ENCODE measurements at regions not wholly inside any gene's neighbourhood (a gene's known extent, or its start where the extent isn't known, plus 50 kb on each side); places are given as distances from the start of the nearest gene placed in this dataset.

DNA sequence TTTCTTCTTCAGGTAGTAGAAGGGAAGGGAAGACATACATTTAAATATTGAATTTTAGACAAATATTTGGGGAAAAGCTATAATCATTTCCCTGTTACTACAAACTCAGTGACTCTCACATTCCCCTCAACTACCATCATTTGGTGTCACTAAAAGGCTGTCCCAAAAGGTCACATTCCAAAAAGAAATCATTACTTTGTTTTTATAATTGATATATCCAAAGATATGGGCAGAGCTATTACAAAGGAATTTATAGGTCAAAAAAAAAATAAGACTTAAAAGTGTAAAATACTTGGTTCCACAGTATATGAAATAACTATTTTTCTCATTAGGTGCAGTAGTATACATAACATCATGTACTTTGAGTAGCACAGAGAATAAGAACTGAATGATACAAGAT is 751.4 kb downstream of the KCNA4 start:
- no peak for TF ChIP-seq CTCF (IDR thresholded peaks at IDR 0.05; ENCODE audit: control extremely low read depth, extremely low read depth)

DNA sequence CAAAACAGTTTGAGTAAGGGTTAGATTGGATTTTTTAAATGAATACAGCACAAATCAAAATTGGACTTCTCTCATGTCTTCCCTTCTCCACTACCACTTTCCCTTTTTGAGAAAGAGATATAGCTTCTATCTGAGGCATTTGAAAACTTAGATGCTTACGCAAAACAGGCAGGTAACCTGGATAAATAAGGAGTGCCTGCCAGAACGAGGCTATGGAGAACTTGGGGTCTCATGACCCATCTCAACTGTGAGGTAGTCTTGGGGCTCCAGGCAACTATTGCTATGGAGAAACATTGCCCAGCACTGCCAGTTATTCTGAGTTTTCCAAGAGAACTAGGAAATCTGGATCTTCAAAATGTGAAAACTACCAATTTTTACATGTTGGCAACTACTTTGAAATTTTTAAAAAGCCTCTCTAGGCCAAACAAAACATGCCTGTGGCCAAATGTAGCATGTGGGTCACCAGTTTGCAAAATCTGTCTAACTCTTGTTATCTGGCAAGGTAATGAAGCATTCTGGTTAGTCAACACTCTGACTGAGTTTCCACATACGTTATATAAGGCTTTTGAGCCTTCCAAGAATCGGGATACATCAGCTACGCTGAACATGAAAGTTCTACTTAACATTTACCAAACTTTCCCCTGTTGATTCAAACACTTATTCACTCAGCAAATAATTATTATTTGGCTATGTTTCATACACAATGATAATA is 752.7 kb downstream of the KCNA4 start:
- DNase-seq (no peak), ATAC-seq (ENCODE audit: insufficient read depth, low FRiP score) (no peak)
- Histone ChIP-seq H3K4me3 (no peak overlapping the region), H3K9ac (ENCODE audit: insufficient read depth in 1 of 2, low read length in 2 of 2) (no peak overlapping the region), H3K27me3 (ENCODE audit: control insufficient read depth in 3 of 3, insufficient read depth in 3 of 3, low read length in 2 of 3) (no peaks in the 10 kb centered on the region), H3K27ac (ENCODE audit: low read depth in 1 of 2, low read length in 1 of 2) (no peak overlapping the region), H3K36me3 (ENCODE audit: control insufficient read depth in 4 of 4, insufficient read depth in 4 of 4, low read length in 4 of 4) (no peaks in the 10 kb centered on the region), H3K9me3 (ENCODE audit: control insufficient read depth in 4 of 4, insufficient read depth in 3 of 4, low read length in 3 of 4) (peaks cover 0 to 8% (median 0%) of the 10 kb centered on the region in 4 donors), H3K4me1 (ENCODE audit: control insufficient read depth in 5 of 5, insufficient read depth in 5 of 5, low read length in 5 of 5) (peaks cover 0 to 2% (median 0%) of the 10 kb centered on the region in 5 donors)
- no peak for TF ChIP-seq CTCF (IDR thresholded peaks at IDR 0.05; ENCODE audit: control extremely low read depth, extremely low read depth)
- WGBS, 2 donors, result 62 to 88% methylated on average over 5 of the region's 5 CpGs

More for the DNA sequence above, 751.4 kb downstream of the KCNA4 start:
- H3K27ac ChIP-seq (ENCODE audit: low read depth in 1 of 2, low read length in 1 of 2), result no peak overlapping the region
- no peak for ATAC-seq (ENCODE audit: insufficient read depth, low FRiP score)
- H3K9ac ChIP-seq (ENCODE audit: insufficient read depth in 1 of 2, low read length in 2 of 2), result no peak overlapping the region
- no peaks in the 10 kb centered on the region for H3K36me3 ChIP-seq (ENCODE audit: control insufficient read depth in 4 of 4, insufficient read depth in 4 of 4, low read length in 4 of 4)
- H3K4me3 ChIP-seq, result no peak overlapping the region
- no peaks in the 10 kb centered on the region for H3K27me3 ChIP-seq (ENCODE audit: control insufficient read depth in 3 of 3, insufficient read depth in 3 of 3, low read length in 2 of 3)
- H3K9me3 ChIP-seq (ENCODE audit: control insufficient read depth in 4 of 4, insufficient read depth in 3 of 4, low read length in 3 of 4), result peaks cover 0 to 8% (median 0%) of the 10 kb centered on the region in 4 donors
- peaks cover 0 to 2% (median 0%) of the 10 kb centered on the region in 5 donors for H3K4me1 ChIP-seq (ENCODE audit: control insufficient read depth in 5 of 5, insufficient read depth in 5 of 5, low read length in 5 of 5)
- no peak for DNase-seq

DNA sequence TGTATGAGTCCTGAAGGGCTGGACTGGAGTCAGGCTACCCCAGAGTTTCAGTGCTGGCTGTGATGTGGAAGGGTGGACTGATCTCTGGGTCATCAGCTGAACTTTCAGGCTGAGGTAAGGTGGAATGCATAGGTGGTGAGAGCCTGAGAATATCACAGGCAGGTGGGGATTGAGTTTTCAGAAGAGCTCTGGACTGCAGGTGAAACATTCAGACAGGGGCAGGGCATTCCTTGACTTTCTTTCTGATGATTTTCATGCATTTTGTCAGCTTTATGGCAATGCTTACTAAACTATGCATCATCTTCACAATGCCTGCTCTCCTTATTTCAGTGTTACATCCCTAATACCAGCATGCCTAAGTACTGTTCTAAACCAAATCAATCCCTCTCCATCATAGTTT is 755.0 kb downstream of the KCNA4 start:
- H3K9me3 ChIP-seq (ENCODE audit: control insufficient read depth in 4 of 4, insufficient read depth in 3 of 4, low read length in 3 of 4), result peaks cover 0 to 8% (median 0%) of the 10 kb centered on the region in 4 donors

More for the DNA sequence above, 755.0 kb downstream of the KCNA4 start:
- peaks cover 0 to 2% (median 0%) of the 10 kb centered on the region in 5 donors for H3K4me1 ChIP-seq (ENCODE audit: control insufficient read depth in 5 of 5, insufficient read depth in 5 of 5, low read length in 5 of 5)
- DNase-seq (no peak), ATAC-seq (ENCODE audit: insufficient read depth, low FRiP score) (no peak)
- TF ChIP-seq CTCF (IDR thresholded peaks at IDR 0.05; ENCODE audit: control extremely low read depth, extremely low read depth), result no peak
- H3K27me3 ChIP-seq (ENCODE audit: control insufficient read depth in 3 of 3, insufficient read depth in 3 of 3, low read length in 2 of 3), result no peaks in the 10 kb centered on the region
- no peaks in the 10 kb centered on the region for H3K36me3 ChIP-seq (ENCODE audit: control insufficient read depth in 4 of 4, insufficient read depth in 4 of 4, low read length in 4 of 4)
- no peak overlapping the region for H3K4me3 ChIP-seq
- no peak overlapping the region for H3K27ac ChIP-seq (ENCODE audit: low read depth in 1 of 2, low read length in 1 of 2)
- H3K9ac ChIP-seq (ENCODE audit: insufficient read depth in 1 of 2, low read length in 2 of 2), result no peak overlapping the region

Measured in lung (tissue), 11 donors.